K562 (cell line): ENCODE measurements at regions not wholly inside any gene's neighbourhood (a gene's known extent, or its start where the extent isn't known, plus 50 kb on each side); places are given as distances from the start of the nearest gene placed in this dataset.

ENCODE experiments used
- ATAC-seq: fragments of 200-7000 bp; cut with Tn5 transposase; 3 replicates; pipeline ENCODE4 v1.9.1; 2020; ENCODE audit warnings: moderate library complexity
- BruUV-seq: library from RNA; stranded (reverse); fragments of 400-500 nt; replicated peaks from 2 replicates; lab custom pipeline; 2021; lab: Mats Ljungman, UMichigan
- CTCF ChIA-PET: fragments of 300-600 bp; formaldehyde crosslinking; extraction: SDS; loops from one replicate; lab custom pipeline; 2021; ENCODE audit warnings: low intra/inter-chr PET ratio; lab: Yijun Ruan, JAX
- POLR2A ChIA-PET: fragments of 300-600, 350-650 bp; sonication (Branson Sonifier 250); formaldehyde crosslinking; extraction: SDS; loops from one replicate; lab custom pipeline; 2021; ENCODE audit warnings: antibody characterized with exemption, inconsistent platforms; lab: Yijun Ruan, JAX
- DNase-seq, 4 experiments: peaks; one replicate each; pipeline versions ENCODE4 v3.0.0 to v3.0.0-alpha.2; 2011 to 2018; ENCODE audit warnings: low spot score in 3 of 4, mixed read lengths in 3 of 4; ENCODE audit errors: extremely low read depth in 1 of 4
- FAIRE-seq: peaks from 2 replicates; lab custom pipeline; 2011; peaks lifted over from hg19 to GRCh38; lab: Jason Lieb, UNC
- H2AFZ ChIP-seq: 2 replicates; pipeline ENCODE4 v1.6.0; 2011; ENCODE audit warnings: low read depth, low read length, control low read depth, inconsistent platforms
- H3K27ac ChIP-seq: fragments of 200-600 bp; 3 replicates; pipeline ENCODE4 v1.8.0; 2011; ENCODE audit warnings: low read depth, mild to moderate bottlenecking, control low read depth, inconsistent platforms, low read length, moderate library complexity, mixed read lengths; ENCODE audit errors: extremely low read depth
- H3K27me3 ChIP-seq, 2 experiments: fragments of 300-600 bp in 1 of 2; 2 replicates in 1 of 2; 3 replicates in 1 of 2; pipeline versions ENCODE4 v1.6.0 to v1.8.0; 2011; ENCODE audit warnings: inconsistent platforms in 2 of 2, low read length in 2 of 2, mild to moderate bottlenecking in 1 of 2, mixed read lengths in 1 of 2, moderate library complexity in 1 of 2; ENCODE audit not compliant: control insufficient read depth in 2 of 2, insufficient read depth in 2 of 2
- H3K36me3 ChIP-seq: fragments of 300-600 bp; 3 replicates; pipeline ENCODE4 v1.8.0; 2011; ENCODE audit warnings: mild to moderate bottlenecking, low read length, inconsistent platforms; ENCODE audit not compliant: control insufficient read depth, insufficient read depth
- H3K4me1 ChIP-seq, 2 experiments: fragments of 200-600 bp in 1 of 2; replicated peaks in 1 of 2; 2 replicates in 1 of 2; 3 replicates in 1 of 2; pipeline versions ENCODE4 v1.5.1 to v1.8.0; 2011; ENCODE audit warnings: inconsistent platforms in 2 of 2, low read length in 2 of 2, mild to moderate bottlenecking in 1 of 2, mixed read lengths in 1 of 2, moderate library complexity in 1 of 2; ENCODE audit not compliant: control insufficient read depth in 2 of 2, insufficient read depth in 2 of 2
- H3K4me2 ChIP-seq: 2 replicates; pipeline ENCODE4 v1.6.1; 2011; ENCODE audit warnings: low read length, control low read depth, inconsistent platforms, mixed read lengths; ENCODE audit not compliant: insufficient read depth
- H3K4me3 ChIP-seq: fragments of 200-600 bp; sonication (generic), shearing (Covaris generic); 2 replicates; pipeline ENCODE4 v1.5.1; 2016; ENCODE audit warnings: control low read depth, inconsistent platforms
- H3K79me2 ChIP-seq: fragments of 200-600 bp; 3 replicates; pipeline ENCODE4 v1.8.0; 2011; ENCODE audit warnings: low read length, inconsistent platforms; ENCODE audit not compliant: control insufficient read depth, insufficient read depth
- H3K9ac ChIP-seq, 2 experiments: 2 replicates each; pipeline versions ENCODE4 v1.6.0 to v1.6.1; 2011; ENCODE audit warnings: low read depth in 2 of 2, low read length in 2 of 2, control low read depth in 1 of 2, inconsistent platforms in 1 of 2, mild to moderate bottlenecking in 1 of 2, mixed read lengths in 1 of 2; ENCODE audit not compliant: insufficient read depth in 1 of 2
- H3K9me1 ChIP-seq: one replicate; pipeline ENCODE4 v1.6.0; 2011; ENCODE audit warnings: inconsistent platforms, mild to moderate bottlenecking, low read length, moderate library complexity; ENCODE audit not compliant: control insufficient read depth, insufficient read depth
- H3K9me3 ChIP-seq: replicated peaks from 2 replicates; pipeline ENCODE4 v1.5.1; 2011; ENCODE audit warnings: low read depth, low read length, inconsistent platforms; ENCODE audit not compliant: control insufficient read depth, insufficient read depth
- H4K20me1 ChIP-seq: replicated peaks from 2 replicates; pipeline ENCODE4 v1.6.1; 2011; ENCODE audit warnings: low read length, inconsistent platforms, mixed read lengths; ENCODE audit not compliant: control insufficient read depth, insufficient read depth
- HDAC2 ChIP-seq: fragments of 450-650 bp; IDR thresholded peaks from 2 replicates; pipeline ENCODE4 v1.6.1; 2016; ENCODE audit warnings: mild to moderate bottlenecking
- MCM5 ChIP-seq: fragments of 450-650 bp; IDR thresholded peaks from 2 replicates; pipeline ENCODE4 v1.6.1; 2016; ENCODE audit warnings: low read depth
- MYC ChIP-seq, 2 experiments: fragments of 250-450 bp in 1 of 2; sonication (Bioruptor Pico) in 1 of 2; IDR thresholded peaks; 2 replicates each; pipeline versions ENCODE4 v1.5.1 to v1.6.1; 2012 to 2021; ENCODE audit warnings: low read depth in 2 of 2, borderline replicate concordance in 1 of 2, improper control_type of control experiment in 1 of 2, low read length in 1 of 2, mild to moderate bottlenecking in 1 of 2, moderate library complexity in 1 of 2
- NONO ChIP-seq, 2 experiments: fragments of 200-400 bp in 1 of 2; fragments of 450-650 bp in 1 of 2; formaldehyde crosslinking in 1 of 2; IDR thresholded peaks; 2 replicates each; pipeline ENCODE4 v1.6.1; 2017; ENCODE audit warnings: low read depth in 2 of 2, mild to moderate bottlenecking in 2 of 2, moderate library complexity in 2 of 2, low read length in 1 of 2
- RBM15 ChIP-seq: fragments of 200-400 bp; formaldehyde crosslinking; IDR thresholded peaks from 2 replicates; pipeline ENCODE4 v1.6.1; 2018; ENCODE audit warnings: mild to moderate bottlenecking, low read length, moderate library complexity; ENCODE audit not compliant: insufficient read depth
- SMAD3 ChIP-seq: fragments of 450-650 bp; formaldehyde crosslinking; conservative IDR thresholded peaks from 2 replicates; pipeline ENCODE4 v1.4.0; 2020; ENCODE audit warnings: mild to moderate bottlenecking
- SPI1 ChIP-seq: IDR thresholded peaks from 2 replicates; pipeline ENCODE4 v1.6.1; 2011; ENCODE audit warnings: low read depth, low read length, control low read depth, borderline replicate concordance
- in situ Hi-C: fragments of 300-500 bp; cut with MboI; formaldehyde crosslinking; loops from 4 replicates; pipeline ENCODE4 v1.15.0; 2018; ENCODE audit warnings: inconsistent platforms, mixed read lengths
- intact Hi-C: fragments of 100-400 bp; cut with micrococcal nuclease; formaldehyde crosslinking; loops from 2 replicates; pipeline ENCODE4 v1.14.2; 2022
- TF ChIP-seq, protein P1 (sequence below): IDR thresholded peaks from 2 replicates; pipeline ENCODE4 v1.6.1; 2011; ENCODE audit not compliant: insufficient read length; ENCODE audit errors: extremely low read depth

DNA sequence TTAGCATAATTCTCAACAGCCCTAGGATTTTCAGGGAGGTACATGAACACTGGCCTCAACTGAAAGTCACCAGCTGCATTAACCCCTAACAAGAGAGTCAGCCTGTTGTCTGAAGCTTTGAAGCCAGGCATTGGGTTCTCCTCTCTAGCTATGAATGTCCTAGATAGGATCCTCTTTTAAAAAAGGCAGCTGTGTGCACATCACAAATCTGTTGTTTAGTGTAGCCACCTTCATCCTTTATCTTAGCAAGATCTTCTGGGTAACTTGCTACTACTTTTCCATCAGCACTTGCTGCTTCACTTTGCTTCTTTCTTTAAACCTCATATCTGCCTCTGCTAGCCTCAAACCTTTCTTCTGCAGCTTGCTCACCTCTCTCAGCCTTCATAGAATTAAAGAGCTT, 1692.1 kb downstream of the EFNB2 start:
- H3K27ac ChIP-seq: no peak overlapping the region
- POLR2A ChIA-PET: no interaction called here
- H2AFZ ChIP-seq: no peak overlapping the region
- no peaks in the 10 kb centered on the region for H3K4me1 ChIP-seq
- H3K4me3 ChIP-seq: no peak overlapping the region
- H4K20me1 ChIP-seq: no peaks in the 10 kb centered on the region
- CTCF ChIA-PET: no interaction called here
- intact Hi-C loops: no loop called here
- FAIRE-seq: no peak
- DNase-seq: no peak
- ATAC-seq: no peak
- in situ Hi-C loops: no loop called here
- H3K9me1 ChIP-seq: no peaks in the 10 kb centered on the region
- no peak overlapping the region for H3K4me2 ChIP-seq
- BruUV-seq: no TSS peak
- no peaks in the 10 kb centered on the region for H3K27me3 ChIP-seq
- no peak for TF ChIP-seq SMAD3 (CRISPR knock-in tag)
- no peak for TF ChIP-seq SPI1
- no peak for TF ChIP-seq NONO (IDR thresholded peaks at IDR 0.05; ENCODE audit: low read depth in 2 of 2, low read length in 1 of 2)
- TF ChIP-seq HDAC2: no peak
- TF ChIP-seq RBM15: no peak
- no peak for TF ChIP-seq MYC (IDR thresholded peaks at IDR 0.05; ENCODE audit: low read depth, low read length)
- TF ChIP-seq MYC (CRISPR knock-in tag; IDR thresholded peaks at IDR 0.05; ENCODE audit: borderline replicate concordance, low read depth): no peak
- TF ChIP-seq, protein P1, sequence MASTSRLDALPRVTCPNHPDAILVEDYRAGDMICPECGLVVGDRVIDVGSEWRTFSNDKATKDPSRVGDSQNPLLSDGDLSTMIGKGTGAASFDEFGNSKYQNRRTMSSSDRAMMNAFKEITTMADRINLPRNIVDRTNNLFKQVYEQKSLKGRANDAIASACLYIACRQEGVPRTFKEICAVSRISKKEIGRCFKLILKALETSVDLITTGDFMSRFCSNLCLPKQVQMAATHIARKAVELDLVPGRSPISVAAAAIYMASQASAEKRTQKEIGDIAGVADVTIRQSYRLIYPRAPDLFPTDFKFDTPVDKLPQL: no peak
- TF ChIP-seq MCM5: no peak
- H3K36me3 ChIP-seq: no peaks in the 10 kb centered on the region
- H3K9me3 ChIP-seq: no peaks in the 10 kb centered on the region
- H3K9ac ChIP-seq: no peak overlapping the region
- H3K79me2 ChIP-seq: no peaks in the 10 kb centered on the region
